AG10803 (cell line): ENCODE measurements at regions not wholly inside any gene's neighbourhood (a gene's known extent, or its start where the extent isn't known, plus 50 kb on each side); places are given as distances from the start of the nearest gene placed in this dataset.

ENCODE experiments used
- DNase-seq: peaks from one replicate; pipeline ENCODE4 v3.0.0; 2010; ENCODE audit warnings: low read depth
- H3K4me3 ChIP-seq: 2 replicates; pipeline ENCODE4 v1.5.1; 2011; ENCODE audit warnings: mild to moderate bottlenecking, low read length, control low read depth
- TF ChIP-seq, protein P1 (sequence below): conservative IDR thresholded peaks from 2 replicates; pipeline ENCODE4 v1.5.1; 2011; ENCODE audit warnings: mild to moderate bottlenecking, low read length, control low read depth, inconsistent platforms

DNA sequence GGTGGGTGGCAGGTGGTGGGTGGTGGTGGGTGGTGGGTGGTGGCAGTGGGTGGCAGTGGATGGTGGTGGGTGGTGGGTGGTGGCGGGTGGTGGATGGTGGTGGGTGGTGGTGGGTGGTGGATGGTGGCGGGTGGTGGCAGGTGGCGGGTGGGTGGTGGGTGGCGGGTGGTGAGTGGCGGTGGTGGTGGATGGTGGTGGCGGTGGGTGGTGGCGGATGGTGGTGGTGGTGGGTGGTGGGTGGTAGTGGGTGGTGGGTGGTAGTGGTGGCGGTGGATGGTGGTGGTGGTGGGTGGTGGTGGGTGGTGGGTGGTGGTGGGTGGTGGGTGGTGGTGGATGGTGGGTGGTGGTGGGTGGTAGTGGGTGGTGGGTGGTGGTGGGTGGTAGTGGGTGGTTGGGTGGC lies 423.8 kb upstream of the PSMD7 start:
- H3K4me3 ChIP-seq: no peak overlapping the region
- no peak for DNase-seq
- TF ChIP-seq, protein P1, sequence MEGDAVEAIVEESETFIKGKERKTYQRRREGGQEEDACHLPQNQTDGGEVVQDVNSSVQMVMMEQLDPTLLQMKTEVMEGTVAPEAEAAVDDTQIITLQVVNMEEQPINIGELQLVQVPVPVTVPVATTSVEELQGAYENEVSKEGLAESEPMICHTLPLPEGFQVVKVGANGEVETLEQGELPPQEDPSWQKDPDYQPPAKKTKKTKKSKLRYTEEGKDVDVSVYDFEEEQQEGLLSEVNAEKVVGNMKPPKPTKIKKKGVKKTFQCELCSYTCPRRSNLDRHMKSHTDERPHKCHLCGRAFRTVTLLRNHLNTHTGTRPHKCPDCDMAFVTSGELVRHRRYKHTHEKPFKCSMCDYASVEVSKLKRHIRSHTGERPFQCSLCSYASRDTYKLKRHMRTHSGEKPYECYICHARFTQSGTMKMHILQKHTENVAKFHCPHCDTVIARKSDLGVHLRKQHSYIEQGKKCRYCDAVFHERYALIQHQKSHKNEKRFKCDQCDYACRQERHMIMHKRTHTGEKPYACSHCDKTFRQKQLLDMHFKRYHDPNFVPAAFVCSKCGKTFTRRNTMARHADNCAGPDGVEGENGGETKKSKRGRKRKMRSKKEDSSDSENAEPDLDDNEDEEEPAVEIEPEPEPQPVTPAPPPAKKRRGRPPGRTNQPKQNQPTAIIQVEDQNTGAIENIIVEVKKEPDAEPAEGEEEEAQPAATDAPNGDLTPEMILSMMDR: no peak

DNA sequence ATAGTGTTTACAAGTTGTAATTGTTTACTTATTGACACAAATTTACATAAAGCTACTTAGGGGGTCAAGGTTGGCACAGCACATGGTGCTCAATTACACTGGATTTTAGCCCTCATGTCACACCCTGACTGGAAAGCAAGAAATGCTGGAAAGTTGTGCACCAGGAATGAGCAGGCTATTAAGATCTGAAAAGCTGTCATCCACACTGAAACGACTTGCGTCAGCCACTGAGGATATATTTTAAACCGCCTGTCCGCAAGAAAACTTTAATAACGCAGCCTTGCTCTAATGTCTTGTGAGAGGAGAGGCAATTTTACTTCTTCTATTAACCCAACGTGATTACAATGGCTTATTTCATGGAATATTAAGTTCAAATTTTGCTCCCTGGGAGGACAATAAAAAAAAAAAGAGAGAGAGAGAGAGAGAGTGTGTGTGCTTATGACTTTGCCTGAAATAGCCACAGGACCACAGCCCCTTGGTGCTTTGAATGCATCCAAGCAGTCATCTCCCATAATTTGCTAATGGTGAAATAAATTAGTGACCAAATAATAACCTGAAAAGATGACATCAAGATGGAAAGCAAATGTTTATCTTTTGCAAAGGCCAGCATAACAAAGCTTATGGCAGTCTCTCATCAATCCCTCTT lies 425.4 kb upstream of the PSMD7 start:
- TF ChIP-seq, protein P1: no peak
- DNase-seq: no peak
- H3K4me3 ChIP-seq: no peak overlapping the region

DNA sequence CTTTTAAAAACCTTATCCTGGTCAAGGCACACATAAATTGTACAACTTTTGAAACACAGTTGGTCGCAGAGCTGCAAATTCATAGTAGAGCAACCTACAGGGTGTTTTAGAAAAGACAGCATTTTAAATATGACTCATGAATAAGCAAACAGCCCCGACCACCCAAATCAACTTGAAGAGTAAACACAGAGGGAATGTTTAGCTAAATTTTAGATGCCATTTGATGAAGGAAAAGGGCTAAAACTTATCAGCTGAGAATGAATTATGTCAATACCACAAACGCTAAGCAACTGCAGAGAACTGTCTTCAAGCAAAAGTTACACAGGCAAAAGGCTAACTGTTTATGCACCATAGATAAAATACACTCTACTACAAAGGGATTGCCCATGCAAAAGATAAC lies 427.5 kb upstream of the PSMD7 start:
- no peak overlapping the region for H3K4me3 ChIP-seq
- TF ChIP-seq, protein P1: no peak
- no peak for DNase-seq

DNA sequence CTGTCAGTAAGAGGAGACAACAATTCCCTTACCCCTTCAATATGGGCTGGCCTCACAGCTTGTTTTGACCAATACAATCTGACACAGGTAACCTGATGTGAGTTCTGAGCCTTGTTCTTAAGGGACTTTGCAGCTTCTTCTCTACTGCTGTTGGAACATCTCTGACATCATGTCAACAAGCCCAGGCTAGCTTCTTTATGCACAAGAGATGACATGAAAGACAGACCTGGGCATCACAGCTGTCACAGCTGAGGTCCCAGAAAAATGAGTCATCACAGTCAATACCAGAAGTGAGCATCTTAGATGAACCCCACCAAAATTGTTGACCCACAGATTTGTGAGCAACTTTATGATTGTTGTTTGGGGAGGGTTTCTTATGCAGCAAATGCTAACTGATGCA lies 431.7 kb upstream of the PSMD7 start:
- no peak for DNase-seq
- TF ChIP-seq, protein P1: no peak
- H3K4me3 ChIP-seq: no peak overlapping the region

DNA sequence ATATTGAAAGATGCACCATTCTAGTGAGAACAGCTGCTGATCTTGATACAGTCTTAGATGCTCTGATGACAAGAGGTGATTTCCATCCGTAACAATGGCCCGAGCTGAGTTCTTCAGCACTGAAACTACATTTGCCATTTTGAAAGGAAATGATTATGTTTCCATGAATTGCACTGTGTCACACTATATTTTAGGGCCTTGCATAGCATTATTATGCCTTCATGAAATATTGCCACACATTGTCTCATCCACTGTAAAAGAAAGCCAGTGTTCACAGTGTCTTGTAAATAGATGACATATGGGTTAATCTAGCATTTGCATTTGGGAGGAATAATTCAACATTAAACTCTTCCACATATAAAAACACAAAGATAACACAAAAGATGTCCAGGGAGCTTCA lies 438.3 kb upstream of the PSMD7 start:
- no peak for DNase-seq
- H3K4me3 ChIP-seq: no peak overlapping the region
- TF ChIP-seq, protein P1: no peak

DNA sequence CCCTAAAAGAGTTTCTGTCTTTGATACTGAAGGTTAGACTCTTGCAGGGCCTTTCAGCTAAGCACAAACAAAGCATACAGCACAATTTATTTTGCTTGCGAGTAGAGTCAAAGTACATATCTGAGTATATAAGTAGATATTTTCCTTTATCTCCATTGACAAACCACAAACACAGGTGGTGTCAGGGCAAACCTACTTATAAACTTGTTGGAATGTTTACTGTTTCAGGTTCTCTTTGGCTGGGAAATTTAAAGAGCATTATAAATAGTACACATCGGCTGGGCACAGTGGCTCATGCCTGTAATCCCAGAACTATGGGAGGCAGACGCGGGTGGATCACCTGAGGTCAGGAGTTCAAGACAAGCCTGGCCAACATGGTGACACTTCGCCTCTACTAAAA lies 442.6 kb upstream of the PSMD7 start:
- DNase-seq: no peak
- TF ChIP-seq, protein P1: no peak
- H3K4me3 ChIP-seq: no peak overlapping the region

DNA sequence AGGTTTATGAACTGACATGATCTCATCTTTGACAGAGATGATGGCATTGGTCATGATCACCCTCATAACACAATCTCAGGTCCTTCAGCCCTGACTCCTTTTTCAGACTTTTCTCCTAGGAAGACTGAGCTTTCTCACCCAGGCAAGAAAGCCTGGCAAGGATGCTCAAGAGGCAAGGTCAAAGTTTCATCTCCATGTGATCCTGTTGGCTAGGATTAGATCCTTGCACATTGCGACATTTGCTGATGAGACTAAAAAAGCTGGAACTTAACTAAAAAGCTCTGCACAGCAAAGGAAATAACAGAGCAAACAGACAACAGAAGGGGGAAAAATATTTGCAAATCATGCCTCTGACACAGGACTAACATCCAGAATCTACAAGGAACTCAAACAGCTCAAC lies 444.1 kb upstream of the PSMD7 start:
- DNase-seq: no peak
- TF ChIP-seq, protein P1: no peak
- no peak overlapping the region for H3K4me3 ChIP-seq
